Spleen (tissue), 11 donors: ENCODE measurements at regions not wholly inside any gene's neighbourhood (a gene's known extent, or its start where the extent isn't known, plus 50 kb on each side); places are given as distances from the start of the nearest gene placed in this dataset.

Experiments
- DNase-seq: peaks from one replicate; pipeline ENCODE4 v3.0.0-alpha.2; 2020
- H3K27ac ChIP-seq, 8 donors: fragments of 200-600 bp; sonication (generic) in 7 of 8; 1 replicate in 4 of 8; 2 replicates in 4 of 8; pipeline versions ENCODE4 v1.5.0 to v1.8.0; 2016 to 2021; ENCODE audit warnings: inconsistent platforms in 4 of 8, mild to moderate bottlenecking in 4 of 8, moderate library complexity in 1 of 8
- H3K27me3 ChIP-seq, 7 donors: fragments of 200-600 bp; sonication (generic) in 6 of 7; replicated peaks in 1 of 7; 1 replicate in 4 of 7; 2 replicates in 3 of 7; pipeline versions ENCODE4 v1.5.0 to v1.8.0; 2016 to 2021; ENCODE audit warnings: inconsistent platforms in 3 of 7, mild to moderate bottlenecking in 1 of 7
- H3K36me3 ChIP-seq, 6 donors: fragments of 200-600 bp; sonication (generic) in 5 of 6; 1 replicate in 4 of 6; 2 replicates in 2 of 6; pipeline versions ENCODE4 v1.5.0 to v1.8.0; 2016 to 2021; ENCODE audit warnings: inconsistent platforms in 2 of 6
- H3K4me1 ChIP-seq, 6 donors: fragments of 200-600 bp; sonication (generic) in 5 of 6; 1 replicate in 3 of 6; 2 replicates in 3 of 6; pipeline versions ENCODE4 v1.5.0 to v1.8.0; 2016 to 2021; ENCODE audit warnings: inconsistent platforms in 3 of 6
- H3K4me3 ChIP-seq, 8 donors: fragments of 200-600 bp; sonication (generic) in 7 of 8; 1 replicate in 4 of 8; 2 replicates in 4 of 8; pipeline versions ENCODE4 v1.5.0 to v1.8.0; 2016 to 2021; ENCODE audit warnings: inconsistent platforms in 4 of 8, mild to moderate bottlenecking in 4 of 8, moderate library complexity in 2 of 8
- H3K9me3 ChIP-seq, 8 donors: fragments of 200-600 bp; sonication (generic) in 7 of 8; 1 replicate in 4 of 8; 2 replicates in 4 of 8; pipeline versions ENCODE4 v1.5.0 to v1.8.0; 2016 to 2021; ENCODE audit warnings: inconsistent platforms in 4 of 8
- CTCF ChIP-seq, 11 experiments: fragments of 200-600 bp in 7 of 11; fragments of 450-650 bp in 4 of 11; sonication (generic) in 4 of 11; IDR thresholded peaks in 8 of 11; conservative IDR thresholded peaks in 3 of 11; 1 replicate in 7 of 11; 2 replicates in 4 of 11; pipeline versions ENCODE4 v1.4.0 to v1.8.0; 2016 to 2021; ENCODE audit warnings: antibody characterized with exemption in 11 of 11, inconsistent platforms in 4 of 11, mild to moderate bottlenecking in 1 of 11
- POLR2A ChIP-seq, 3 donors: fragments of 450-650 bp; IDR thresholded peaks; one replicate each; pipeline ENCODE4 v1.5.1; 2017; ENCODE audit warnings: antibody characterized with exemption in 3 of 3, mild to moderate bottlenecking in 1 of 3
- POLR2AphosphoS5 ChIP-seq, 3 donors: sonication (generic); formaldehyde crosslinking; IDR thresholded peaks; one replicate each; pipeline ENCODE4 v1.5.1; 2017; ENCODE audit warnings: antibody characterized with exemption in 3 of 3
- WGBS, 5 donors: extraction: QIAGEN DNeasy Blood & Tissue Kit in 3 of 5; methylation state at CpG; one replicate each; pipeline versions ENCODE4 v1.1.5 to v1.1.7; 2013 to 2018; 5-methylcytosine and 5-hydroxymethylcytosine counted together
- intact Hi-C: fragments of 100-400 bp; cut with DNase I; formaldehyde crosslinking; loops from one replicate; pipeline ENCODE4 v1.15.0; 2023; ENCODE audit warnings: low total_unique reads
- donor health status: healthy with polysubstance abuse.
- donor health status: DM: no; HTN: no; CAD: no; lungs with moderate emphysema.
- donor health status: DM: no; HTN: no; CAD: no.
- donor health status: Bipolar disorder and iron deficiency.
- donor health status: healthy.
- donor health status: DM: no; HTN: no; CAD: no.
- donor health status: DM: yes; HTN: yes; CAD: no.

GRCh38 chr6:137744877-137745276, 122.2 kb upstream of the TNFAIP3 start:
- TF ChIP-seq POLR2A (IDR thresholded peaks at IDR 0.05) (no peak), CTCF (IDR thresholded peaks at IDR 0.05 in 8 of 11, conservative IDR thresholded peaks at IDR 0.05 in 3 of 11) (no peak), POLR2AphosphoS5 (IDR thresholded peaks at IDR 0.05) (no peak)
- no peak for DNase-seq
- H3K36me3 ChIP-seq = no peaks in the 10 kb centered on the region
- 57 to 79% (median 68%) methylated on average over 3 of the region's 3 CpGs for WGBS, 5 donors
- H3K4me3 ChIP-seq = no peak overlapping the region
- intact Hi-C loops = no loop called here
- H3K9me3 ChIP-seq = no peaks in the 10 kb centered on the region
- peaks cover 0 to 40% (median 8%) of the 10 kb centered on the region in 6 donors for H3K4me1 ChIP-seq
- no peak overlapping the region for H3K27ac ChIP-seq
- no peaks in the 10 kb centered on the region for H3K27me3 ChIP-seq

- no peak overlapping the region for H3K4me3 ChIP-seq
- no peak for DNase-seq
- no peaks in the 10 kb centered on the region for H3K27me3 ChIP-seq
- H3K36me3 ChIP-seq = no peaks in the 10 kb centered on the region
- intact Hi-C loops = no loop called here
- no peaks in the 10 kb centered on the region for H3K9me3 ChIP-seq
- WGBS, 5 donors = 70 to 93% (median 79%) methylated on average over 1 of the region's 1 CpG
- TF ChIP-seq CTCF (IDR thresholded peaks at IDR 0.05 in 8 of 11, conservative IDR thresholded peaks at IDR 0.05 in 3 of 11) = no peak
- no peak overlapping the region for H3K27ac ChIP-seq
- peaks cover 0 to 40% (median 8%) of the 10 kb centered on the region in 6 donors for H3K4me1 ChIP-seq
Measured at GRCh38 chr6:137745321-137745720, 121.7 kb upstream of the TNFAIP3 start.

- DNase-seq = no peak
- intact Hi-C loops = no loop called here
- WGBS, 5 donors = 43 to 73% (median 52%) methylated on average over 2 of the region's 2 CpGs
- Histone ChIP-seq H3K4me3 (no peak overlapping the region), H3K4me1 (peaks cover 0 to 40% (median 8%) of the 10 kb centered on the region in 6 donors), H3K27ac (no peak overlapping the region), H3K27me3 (no peaks in the 10 kb centered on the region), H3K9me3 (no peaks in the 10 kb centered on the region), H3K36me3 (no peaks in the 10 kb centered on the region)
- TF ChIP-seq POLR2AphosphoS5 (IDR thresholded peaks at IDR 0.05) (no peak), CTCF (IDR thresholded peaks at IDR 0.05 in 8 of 11, conservative IDR thresholded peaks at IDR 0.05 in 3 of 11) (no peak), POLR2A (IDR thresholded peaks at IDR 0.05) (no peak)
Measured at GRCh38 chr6:137746264-137746663, 120.8 kb upstream of the TNFAIP3 start.

- TF ChIP-seq POLR2A (IDR thresholded peaks at IDR 0.05) (no peak), CTCF (IDR thresholded peaks at IDR 0.05 in 8 of 11, conservative IDR thresholded peaks at IDR 0.05 in 3 of 11) (no peak), POLR2AphosphoS5 (IDR thresholded peaks at IDR 0.05) (no peak)
- intact Hi-C loops = no loop called here
- Histone ChIP-seq H3K4me3 (no peak overlapping the region), H3K9me3 (no peaks in the 10 kb centered on the region), H3K27ac (no peak overlapping the region), H3K4me1 (peaks cover under 1 to 54% (median 19%) of the 10 kb centered on the region in 6 donors), H3K27me3 (no peaks in the 10 kb centered on the region), H3K36me3 (no peaks in the 10 kb centered on the region)
- no peak for DNase-seq
- WGBS, 5 donors = 54 to 70% (median 65%) methylated on average over 8 of the region's 8 CpGs
Measured at GRCh38 chr6:137749696-137750211, 117.3 kb upstream of the TNFAIP3 start.
